DND-41 (cell line): ENCODE measurements at regions not wholly inside any gene's neighbourhood (a gene's known extent, or its start where the extent isn't known, plus 50 kb on each side); places are given as distances from the start of the nearest gene placed in this dataset.

Source experiments
- ATAC-seq: fragments of 200-7000 bp; cut with Tn5 transposase; 3 replicates; pipeline ENCODE4 v1.9.1; 2021; ENCODE audit warnings: low read depth; ENCODE audit not compliant: insufficient read depth
- DNase-seq: peaks from one replicate; pipeline ENCODE4 v3.0.0-alpha.2; 2020
- H2AFZ ChIP-seq: 2 replicates; pipeline ENCODE4 v1.6.0; 2012; ENCODE audit warnings: low read depth, low read length
- H3K27ac ChIP-seq: 2 replicates; pipeline ENCODE4 v1.5.1; 2012; ENCODE audit warnings: low read length, inconsistent platforms
- H3K27me3 ChIP-seq: fragments of 200-600 bp; sonication (generic); 2 replicates; pipeline ENCODE4 v1.6.0; 2012; ENCODE audit warnings: low read length, mild to moderate bottlenecking, inconsistent platforms; ENCODE audit not compliant: insufficient read depth, poor library complexity
- H3K36me3 ChIP-seq: 2 replicates; pipeline ENCODE4 v1.5.1; 2012; ENCODE audit warnings: low read length, inconsistent platforms; ENCODE audit not compliant: insufficient read depth
- H3K4me1 ChIP-seq: 2 replicates; pipeline ENCODE4 v1.5.1; 2012; ENCODE audit warnings: mild to moderate bottlenecking, low read length; ENCODE audit not compliant: insufficient read depth
- H3K4me2 ChIP-seq: 2 replicates; pipeline ENCODE4 v1.6.0; 2012; ENCODE audit warnings: mild to moderate bottlenecking, moderate library complexity, low read length, inconsistent platforms; ENCODE audit not compliant: insufficient read depth
- H3K4me3 ChIP-seq, 2 experiments: fragments of 200-600 bp in 1 of 2; shearing (Covaris generic) in 1 of 2; 2 replicates each; pipeline ENCODE4 v1.5.1; 2012 to 2016; ENCODE audit warnings: inconsistent platforms in 2 of 2, low read length in 2 of 2, mild to moderate bottlenecking in 2 of 2, low read depth in 1 of 2, moderate library complexity in 1 of 2
- H3K79me2 ChIP-seq: 2 replicates; pipeline ENCODE4 v1.6.0; 2012; ENCODE audit warnings: low read length, inconsistent platforms; ENCODE audit not compliant: insufficient read depth
- H3K9ac ChIP-seq: 2 replicates; pipeline ENCODE4 v1.6.0; 2012; ENCODE audit warnings: low read depth, mild to moderate bottlenecking, inconsistent platforms, low read length, moderate library complexity
- H3K9me3 ChIP-seq: 2 replicates; pipeline ENCODE4 v1.5.1; 2012; ENCODE audit warnings: low read length, moderate library complexity, mild to moderate bottlenecking, inconsistent platforms; ENCODE audit not compliant: insufficient read depth, severe bottlenecking
- H4K20me1 ChIP-seq: 2 replicates; pipeline ENCODE4 v1.6.0; 2012; ENCODE audit warnings: low read length; ENCODE audit not compliant: insufficient read depth
- CTCF ChIP-seq: IDR thresholded peaks from 2 replicates; pipeline ENCODE4 v1.5.1; 2012; ENCODE audit warnings: borderline replicate concordance, low read length, moderate library complexity, mild to moderate bottlenecking; ENCODE audit not compliant: poor library complexity, severe bottlenecking; ENCODE audit errors: extremely low read depth
- EZH2 ChIP-seq: IDR thresholded peaks from 3 replicates; pipeline ENCODE4 v1.6.1; 2012; ENCODE audit warnings: borderline replicate concordance, low read depth, mild to moderate bottlenecking, moderate library complexity, low read length, inconsistent platforms; ENCODE audit not compliant: severe bottlenecking

GRCh38 chr6:11854408-11855165 is 76.0 kb upstream of the ADTRP start:
- no peak for ATAC-seq

DNA sequence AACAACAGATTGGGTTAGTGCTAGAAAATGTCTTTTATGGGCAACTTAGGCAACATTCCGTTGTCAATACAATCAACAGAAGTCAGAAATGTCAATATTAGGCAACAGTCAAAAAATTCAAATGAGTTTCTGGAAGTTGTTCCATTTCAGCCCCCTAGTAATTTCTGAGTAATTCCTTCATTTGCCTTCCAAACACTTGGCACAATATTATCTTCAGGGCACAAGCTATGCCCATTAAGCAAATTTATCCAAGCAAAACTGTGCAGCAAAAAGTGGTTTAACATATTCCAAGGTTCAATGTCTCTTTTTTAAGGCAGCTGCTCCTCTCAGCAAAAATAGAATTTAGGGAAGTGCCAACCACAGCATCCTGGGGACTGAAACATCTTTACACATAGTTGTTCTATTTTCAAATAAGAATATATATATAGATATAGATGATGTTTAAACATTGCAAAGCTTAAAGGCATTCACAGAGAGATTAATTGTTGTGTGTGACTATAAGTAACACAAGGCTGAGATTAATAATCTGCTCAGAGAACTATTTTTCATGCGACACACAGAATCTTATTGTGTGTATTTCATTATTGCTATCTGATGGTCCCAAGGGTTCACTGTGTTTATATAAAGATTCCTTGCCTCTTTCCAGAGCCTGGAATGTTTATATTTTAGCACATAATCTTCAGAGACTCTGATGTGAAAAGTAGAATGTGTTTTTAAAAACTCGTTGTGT is 75.2 kb upstream of the ADTRP start:
- ATAC-seq (no peak), DNase-seq (no peak)
- Histone ChIP-seq H3K4me3 (no peak overlapping the region), H4K20me1 (no peaks in the 10 kb centered on the region), H3K27me3 (no peaks in the 10 kb centered on the region), H3K4me2 (no peak overlapping the region), H3K9ac (no peak overlapping the region), H3K79me2 (no peaks in the 10 kb centered on the region), H3K9me3 (no peaks in the 10 kb centered on the region), H3K27ac (no peak overlapping the region), H3K4me1 (no peaks in the 10 kb centered on the region), H2AFZ (no peak overlapping the region), H3K36me3 (no peaks in the 10 kb centered on the region)
- TF ChIP-seq EZH2 (no peak), CTCF (no peak)

More at GRCh38 chr6:11854408-11855165, 76.0 kb upstream of the ADTRP start:
- Histone ChIP-seq H3K9me3 (no peaks in the 10 kb centered on the region), H3K9ac (no peak overlapping the region), H4K20me1 (no peaks in the 10 kb centered on the region), H2AFZ (no peak overlapping the region), H3K27ac (no peak overlapping the region), H3K4me1 (no peaks in the 10 kb centered on the region), H3K4me2 (no peak overlapping the region), H3K27me3 (no peaks in the 10 kb centered on the region), H3K36me3 (no peaks in the 10 kb centered on the region), H3K4me3 (no peak overlapping the region), H3K79me2 (no peaks in the 10 kb centered on the region)
- TF ChIP-seq CTCF (no peak), EZH2 (no peak)
- no peak for DNase-seq

DNA sequence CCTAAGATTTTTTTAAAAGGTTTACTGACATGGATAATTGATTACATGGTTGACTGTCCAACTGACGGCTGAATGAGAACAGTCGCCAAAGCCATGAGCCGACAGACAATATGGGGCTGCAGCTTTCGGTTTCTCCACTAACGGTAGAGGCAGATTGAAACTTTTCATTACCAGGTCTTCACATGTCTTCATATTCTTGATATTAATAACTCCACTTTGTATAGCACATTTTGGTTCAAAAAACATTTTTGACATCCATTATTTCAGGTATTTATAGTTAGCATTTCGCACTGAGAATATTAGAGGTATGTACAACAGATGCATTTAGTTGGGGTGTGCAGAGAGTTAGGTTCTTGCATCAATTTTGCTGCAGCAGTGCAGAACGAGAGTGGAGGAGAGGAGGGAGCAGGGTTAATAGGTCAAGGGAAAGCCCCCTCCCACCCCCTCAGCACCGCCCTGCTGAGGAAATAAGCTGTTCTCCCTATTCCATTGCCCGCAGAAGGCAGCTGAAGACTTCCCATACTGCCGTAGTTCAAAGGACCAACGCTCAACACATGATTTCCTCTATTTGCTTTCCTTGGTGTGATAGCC is 73.6 kb upstream of the ADTRP start:
- no peak overlapping the region for H3K27ac ChIP-seq
- no peaks in the 10 kb centered on the region for H3K4me1 ChIP-seq
- no peaks in the 10 kb centered on the region for H3K9me3 ChIP-seq
- no peak overlapping the region for H3K4me3 ChIP-seq
- H3K27me3 ChIP-seq, result no peaks in the 10 kb centered on the region
- H3K79me2 ChIP-seq, result no peaks in the 10 kb centered on the region
- H3K9ac ChIP-seq, result no peak overlapping the region
- H4K20me1 ChIP-seq, result no peaks in the 10 kb centered on the region
- DNase-seq, result no peak
- ATAC-seq, result no peak
- no peak overlapping the region for H3K4me2 ChIP-seq
- H2AFZ ChIP-seq, result no peak overlapping the region
- no peaks in the 10 kb centered on the region for H3K36me3 ChIP-seq
- TF ChIP-seq EZH2, result no peak
- no peak for TF ChIP-seq CTCF
